GM11168 (cell line): ENCODE measurements at regions not wholly inside any gene's neighbourhood (a gene's known extent, or its start where the extent isn't known, plus 50 kb on each side); places are given as distances from the start of the nearest gene placed in this dataset.
"Not testable (repeated sequence)": the region's sequence is repeated elsewhere in the genome, so short reads cannot be mapped to it uniquely, and the experiment has no call there.

Experiments
- in situ Hi-C: fragments of 300-500 bp; cut with MboI; formaldehyde crosslinking; loops from one replicate; pipeline ENCODE4 v1.12.0; 2022; ENCODE audit warnings: low sequenced_read_pairs; ENCODE audit not compliant: unreplicated experiment

DNA sequence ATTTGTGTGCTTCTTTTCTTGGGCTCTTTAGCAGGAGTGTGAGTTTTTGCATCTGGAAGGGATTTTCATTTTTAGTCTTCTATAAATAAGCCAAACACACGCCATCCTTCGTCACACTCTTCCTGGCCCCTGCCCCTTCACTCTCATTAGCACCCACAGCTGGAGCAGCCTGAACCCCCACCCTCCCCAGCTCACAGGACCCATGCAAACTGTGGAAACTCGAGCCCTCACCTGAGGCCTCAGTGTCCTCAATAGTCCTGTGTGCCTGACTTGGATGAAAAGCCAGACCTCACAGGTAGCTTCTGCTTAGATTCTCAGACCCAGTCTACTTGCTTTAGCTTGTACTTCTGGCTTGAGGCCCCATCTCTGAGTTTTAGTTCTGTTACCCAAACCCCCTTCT lies 167.9 kb downstream of the MTHFS start:
- in situ Hi-C loops = no loop called here

- in situ Hi-C loops = no loop called here
These were observed 160.3 kb downstream of the MTHFS start for GRCh38 chr15:79736435-79737000.

DNA sequence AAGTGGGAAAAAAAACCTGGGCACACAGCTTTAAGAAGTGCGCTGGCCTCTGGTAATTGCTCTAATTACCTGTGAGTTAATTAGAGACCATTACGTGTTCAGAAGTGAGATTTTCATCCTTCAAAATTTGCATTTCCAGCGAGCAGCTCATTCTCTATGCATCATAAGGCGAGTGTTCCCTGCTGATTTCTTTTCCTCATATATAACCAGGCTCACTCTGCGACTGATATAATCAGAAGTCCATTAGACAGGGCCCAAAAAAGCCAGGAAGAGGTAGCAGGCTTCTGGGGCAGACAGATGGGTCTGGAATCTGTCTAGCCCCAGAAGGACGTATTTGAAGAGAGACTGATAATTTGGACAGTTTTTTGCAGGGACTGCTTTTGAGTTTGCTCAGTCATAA lies 158.7 kb downstream of the MTHFS start:
- in situ Hi-C loops = no loop called here

- in situ Hi-C loops = no loop called here
These were observed 156.3 kb downstream of the MTHFS start for GRCh38 chr15:79740561-79740960.

- in situ Hi-C loops = no loop called here
These were observed 153.8 kb downstream of the MTHFS start for GRCh38 chr15:79743032-79743431.

- in situ Hi-C loops = not testable (repeated sequence)
These were observed 152.3 kb downstream of the MTHFS start for GRCh38 chr15:79744485-79744884.

- in situ Hi-C loops = no loop called here
These were observed 140.4 kb downstream of the MTHFS start for GRCh38 chr15:79756365-79756764.

- in situ Hi-C loops = no loop called here
These were observed 131.7 kb downstream of the MTHFS start for GRCh38 chr15:79765081-79765480.

GRCh38 chr15:79769069-79769481 lies 127.7 kb downstream of the MTHFS start:
- in situ Hi-C loops = no loop called here

DNA sequence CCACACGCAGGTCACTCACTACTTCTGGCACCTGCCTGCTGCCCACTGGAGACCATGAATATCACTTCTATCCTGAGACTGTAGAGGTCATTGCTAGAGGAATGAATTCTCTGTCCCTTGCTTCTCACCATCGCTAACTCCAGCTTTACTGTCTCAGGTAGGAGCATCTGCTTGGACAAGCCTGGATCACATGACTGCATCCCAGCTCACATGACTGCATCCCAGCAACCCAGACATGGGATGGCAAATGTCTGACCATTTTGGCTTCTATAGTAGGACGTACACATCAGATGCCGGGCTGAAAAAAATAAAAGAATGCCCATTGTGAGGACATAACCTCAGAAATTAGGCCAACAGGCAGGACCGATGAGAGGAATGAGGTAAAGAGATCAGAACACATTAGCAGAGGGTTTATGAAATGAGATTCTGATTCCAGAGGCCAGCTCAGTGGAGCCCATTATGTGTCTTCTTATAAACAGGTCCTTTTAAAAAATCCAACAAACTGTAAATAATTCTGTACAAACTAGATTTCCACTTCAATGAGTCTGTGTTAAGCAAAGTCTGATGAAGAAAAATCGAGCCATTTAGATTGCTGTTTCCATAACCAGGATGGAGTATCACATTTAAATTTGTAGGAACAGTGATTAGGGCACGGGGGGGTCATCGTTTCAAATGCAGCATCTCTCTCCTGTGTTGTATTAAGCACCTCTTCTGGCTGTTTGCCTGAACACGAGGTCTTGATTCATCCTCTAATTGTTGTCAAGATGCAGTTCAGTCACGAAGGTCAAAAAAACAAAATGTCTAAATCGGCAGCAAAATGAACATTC lies 126.7 kb downstream of the MTHFS start:
- in situ Hi-C loops = no loop called here

GRCh38 chr15:79773128-79773527 lies 123.7 kb downstream of the MTHFS start:
- in situ Hi-C loops = no loop called here

- in situ Hi-C loops = no loop called here
These were observed 121.0 kb downstream of the MTHFS start for GRCh38 chr15:79775821-79776220.

GRCh38 chr15:79777916-79778315 lies 118.9 kb downstream of the MTHFS start:
- in situ Hi-C loops = no loop called here

DNA sequence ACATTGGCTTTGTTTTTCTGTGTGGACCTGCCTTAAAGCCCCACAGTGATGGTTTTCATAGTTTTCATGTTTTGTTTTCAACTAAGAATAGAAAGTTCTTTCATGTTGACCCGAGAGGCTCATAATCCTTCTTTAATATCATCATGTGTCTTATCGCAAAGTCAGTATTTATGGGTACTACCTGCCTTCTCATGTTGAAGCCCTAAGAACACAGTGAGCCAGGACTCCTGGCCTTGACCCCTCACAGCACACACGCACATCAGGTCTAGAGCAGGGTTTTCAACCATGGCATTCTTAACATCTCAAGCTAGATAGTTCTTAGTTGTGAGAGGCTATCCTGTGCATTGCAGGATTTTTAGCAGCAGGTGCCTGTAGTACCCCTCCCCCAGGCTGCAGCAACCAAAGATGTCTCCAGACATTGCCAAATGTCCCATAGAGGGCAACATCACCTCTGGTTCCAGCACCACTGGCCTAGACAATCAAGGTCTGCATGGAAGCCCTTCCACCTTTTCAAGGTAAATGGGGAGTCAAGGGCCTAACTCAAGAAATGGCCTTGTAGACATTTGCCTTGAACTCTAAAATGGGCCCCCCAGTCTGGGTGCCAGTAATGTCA lies 118.3 kb downstream of the MTHFS start:
- in situ Hi-C loops = no loop called here

- in situ Hi-C loops = no loop called here
These were observed 117.1 kb downstream of the MTHFS start for GRCh38 chr15:79779746-79780145.

- in situ Hi-C loops = not testable (repeated sequence)
These were observed 114.5 kb downstream of the MTHFS start for GRCh38 chr15:79782307-79782706.
